ENCODE measurements at regions not wholly inside any gene's neighbourhood (a gene's known extent, or its start where the extent isn't known, plus 50 kb on each side); places are given as distances from the start of the nearest gene placed in this dataset.

- no peak for TF ChIP-seq KLF16 (CRISPR knock-in tag; IDR thresholded peaks at IDR 0.05)
- TF ChIP-seq ZNF530 (CRISPR knock-in tag; IDR thresholded peaks at IDR 0.05; ENCODE audit: low read depth): no peak
- no peak for TF ChIP-seq MNT (IDR thresholded peaks at IDR 0.05)
Observed at GRCh38 chr19:31527443-31527842, 178.2 kb upstream of the TSHZ3 start (continued).

GRCh38 chr19:31528261-31528660 lies 179.0 kb upstream of the TSHZ3 start:
- in situ Hi-C loops (cut with HindIII; ENCODE audit: extremely low pct_ligation_motif_present, low pct_unique_long_range_greater_than_20kb) (no loop called here), intact Hi-C loops (cut with micrococcal nuclease; ENCODE audit: unreplicated experiment) (no loop called here)
- no TSS peak for BruUV-seq (replicated peaks)
- Histone ChIP-seq H4K20me1 (ENCODE audit: insufficient read depth, low read length) (no peaks in the 10 kb centered on the region), H3K27me3 (ENCODE audit: control insufficient read depth in 1 of 2, insufficient read depth in 2 of 2, low read length in 2 of 2) (no peaks in the 10 kb centered on the region; a peak in 1 of 5 replicates), H3K27ac (ENCODE audit: extremely low read length, insufficient read depth, low read length) (no peak overlapping the region), H3K4me3 (replicated peaks in 1 of 3; ENCODE audit: insufficient read depth in 1 of 3, low read depth in 2 of 3, low read length in 3 of 3) (no peak overlapping the region), H3K36me3 (replicated peaks in 1 of 2; ENCODE audit: control insufficient read depth in 1 of 2, insufficient read depth in 2 of 2, low read length in 2 of 2) (no peaks in the 10 kb centered on the region), H3K9me3 (ENCODE audit: low read length) (peaks cover 72% of the 10 kb centered on the region), H2AFZ (ENCODE audit: low read length) (no peak overlapping the region), H3K4me2 (ENCODE audit: low read depth, low read length) (no peak overlapping the region), H3K4me1 (ENCODE audit: insufficient read depth, low read length) (no peaks in the 10 kb centered on the region), H3K79me2 (ENCODE audit: insufficient read depth, low read length) (no peaks in the 10 kb centered on the region), H3K9ac (ENCODE audit: insufficient read depth, low read depth, low read length) (no peak overlapping the region)
- DNase-seq (ENCODE audit: low spot score): no peak
- ChIA-PET POLR2A (no interaction called here), CTCF (ENCODE audit: low intra/inter-chr PET ratio, low total read pairs) (no interaction called here)
- ATAC-seq: no peak
- no peak for TF ChIP-seq FOSL2 (CRISPR knock-in tag; IDR thresholded peaks at IDR 0.05)
- no peak for TF ChIP-seq NR2C2 (CRISPR knock-in tag; IDR thresholded peaks at IDR 0.05; ENCODE audit: borderline replicate concordance)
- no peak for TF ChIP-seq ZBTB8A (CRISPR knock-in tag; IDR thresholded peaks at IDR 0.05; ENCODE audit: borderline replicate concordance, low read depth)
- no peak for TF ChIP-seq PHF8 (CRISPR knock-in tag; IDR thresholded peaks at IDR 0.05)
- TF ChIP-seq KDM4B (CRISPR knock-in tag; IDR thresholded peaks at IDR 0.05): no peak
- no peak for TF ChIP-seq MED8 (CRISPR knock-in tag; IDR thresholded peaks at IDR 0.05; ENCODE audit: insufficient replicate concordance)
- 9% methylated on average over 1 of the region's 3 CpGs for WGBS (ENCODE audit: low lambda C conversion rate)
- no peak for FAIRE-seq

All from HepG2 (cell line).